GM18867 (cell line): ENCODE measurements at regions not wholly inside any gene's neighbourhood (a gene's known extent, or its start where the extent isn't known, plus 50 kb on each side); places are given as distances from the start of the nearest gene placed in this dataset.
"Not testable (repeated sequence)": the region's sequence is repeated elsewhere in the genome, so short reads cannot be mapped to it uniquely, and the experiment has no call there.

Source experiments
- ATAC-seq: cut with Tn5 transposase; IDR thresholded peaks from one replicate; pipeline ENCODE4 v1.9.1; 2021; ENCODE audit warnings: mild to moderate bottlenecking, moderate library complexity; ENCODE audit not compliant: unreplicated experiment

GRCh38 chr5:23105021-23105420, 251.9 kb upstream of the CDH12 start:
- ATAC-seq, result no peak

- ATAC-seq, result no peak
These were observed 250.4 kb upstream of the CDH12 start for GRCh38 chr5:23103566-23103965.

- not testable (repeated sequence) for ATAC-seq
These were observed 242.3 kb upstream of the CDH12 start for GRCh38 chr5:23095418-23095817.

GRCh38 chr5:23089286-23089685, 236.1 kb upstream of the CDH12 start:
- ATAC-seq, result no peak

- ATAC-seq, result no peak
These were observed 231.7 kb upstream of the CDH12 start for GRCh38 chr5:23084815-23085214.

- no peak for ATAC-seq
These were observed 219.0 kb upstream of the CDH12 start for GRCh38 chr5:23072179-23072578.

- ATAC-seq, result no peak
These were observed 218.5 kb upstream of the CDH12 start for GRCh38 chr5:23071682-23072081.

GRCh38 chr5:23064710-23065109, 211.6 kb upstream of the CDH12 start:
- ATAC-seq, result no peak

- no peak for ATAC-seq
These were observed 200.7 kb upstream of the CDH12 start for GRCh38 chr5:23053846-23054245.

GRCh38 chr5:23042226-23042625, 189.1 kb upstream of the CDH12 start:
- ATAC-seq, result no peak

- no peak for ATAC-seq
These were observed 182.5 kb upstream of the CDH12 start for GRCh38 chr5:23035555-23036090.

- no peak for ATAC-seq
These were observed 180.7 kb upstream of the CDH12 start for GRCh38 chr5:23033864-23034263.

GRCh38 chr5:23029290-23029689, 176.1 kb upstream of the CDH12 start:
- ATAC-seq, result no peak

- ATAC-seq, result no peak
These were observed 175.4 kb upstream of the CDH12 start for GRCh38 chr5:23028445-23029021.

- ATAC-seq, result no peak
These were observed 174.7 kb upstream of the CDH12 start for GRCh38 chr5:23027830-23028229.

- ATAC-seq, result no peak
These were observed 174.2 kb upstream of the CDH12 start for GRCh38 chr5:23027331-23027730.

GRCh38 chr5:23026252-23027170, 173.4 kb upstream of the CDH12 start:
- ATAC-seq, result no peak

- no peak for ATAC-seq
These were observed 172.6 kb upstream of the CDH12 start for GRCh38 chr5:23025629-23026233.

GRCh38 chr5:23024470-23024869, 171.3 kb upstream of the CDH12 start:
- ATAC-seq, result no peak

GRCh38 chr5:23014825-23015224, 161.7 kb upstream of the CDH12 start:
- no peak for ATAC-seq

GRCh38 chr5:23014266-23014665, 161.1 kb upstream of the CDH12 start:
- no peak for ATAC-seq
